ENCODE measurements at regions not wholly inside any gene's neighbourhood (a gene's known extent, or its start where the extent isn't known, plus 50 kb on each side); places are given as distances from the start of the nearest gene placed in this dataset.

DNA sequence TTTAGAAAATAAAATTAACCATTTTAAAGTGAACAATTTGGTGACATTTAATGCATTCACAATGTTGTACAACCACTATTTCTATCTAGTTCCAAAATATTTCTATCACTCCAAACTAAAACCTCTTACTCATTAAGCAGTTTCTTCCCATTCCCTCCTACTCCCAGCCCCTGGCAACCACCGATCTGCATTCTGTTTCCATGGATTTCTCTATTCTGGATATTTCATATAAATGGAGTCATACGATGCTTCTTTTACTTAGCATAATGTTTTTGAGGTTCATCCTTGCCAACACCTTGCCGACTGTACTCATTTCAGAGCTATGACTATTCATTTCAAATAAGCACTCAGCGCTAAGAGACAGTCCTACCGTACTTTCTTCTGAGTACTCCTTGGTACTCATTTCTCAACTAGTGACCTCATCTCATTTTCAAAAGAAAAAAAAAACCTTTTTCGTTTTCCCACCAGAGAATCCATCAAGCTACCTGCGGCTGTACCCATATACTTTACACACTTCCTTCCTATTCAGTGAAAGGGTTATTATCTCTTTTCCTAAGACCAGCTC, 259.2 kb downstream of the UTRN start:
- no peak for TF ChIP-seq EZH2 (IDR thresholded peaks at IDR 0.05; ENCODE audit: borderline replicate concordance, low read depth, low read length, poor library complexity, severe bottlenecking)
- TF ChIP-seq, protein P1, sequence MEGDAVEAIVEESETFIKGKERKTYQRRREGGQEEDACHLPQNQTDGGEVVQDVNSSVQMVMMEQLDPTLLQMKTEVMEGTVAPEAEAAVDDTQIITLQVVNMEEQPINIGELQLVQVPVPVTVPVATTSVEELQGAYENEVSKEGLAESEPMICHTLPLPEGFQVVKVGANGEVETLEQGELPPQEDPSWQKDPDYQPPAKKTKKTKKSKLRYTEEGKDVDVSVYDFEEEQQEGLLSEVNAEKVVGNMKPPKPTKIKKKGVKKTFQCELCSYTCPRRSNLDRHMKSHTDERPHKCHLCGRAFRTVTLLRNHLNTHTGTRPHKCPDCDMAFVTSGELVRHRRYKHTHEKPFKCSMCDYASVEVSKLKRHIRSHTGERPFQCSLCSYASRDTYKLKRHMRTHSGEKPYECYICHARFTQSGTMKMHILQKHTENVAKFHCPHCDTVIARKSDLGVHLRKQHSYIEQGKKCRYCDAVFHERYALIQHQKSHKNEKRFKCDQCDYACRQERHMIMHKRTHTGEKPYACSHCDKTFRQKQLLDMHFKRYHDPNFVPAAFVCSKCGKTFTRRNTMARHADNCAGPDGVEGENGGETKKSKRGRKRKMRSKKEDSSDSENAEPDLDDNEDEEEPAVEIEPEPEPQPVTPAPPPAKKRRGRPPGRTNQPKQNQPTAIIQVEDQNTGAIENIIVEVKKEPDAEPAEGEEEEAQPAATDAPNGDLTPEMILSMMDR (conservative IDR thresholded peaks at IDR 0.05; ENCODE audit: low read depth, low read length): no peak
- no peaks in the 10 kb centered on the region for H3K27me3 ChIP-seq (replicated peaks; ENCODE audit: insufficient read depth, low read depth, low read length, poor library complexity)
- DNase-seq (ENCODE audit: low spot score): no peak
- no peaks in the 10 kb centered on the region for H3K4me1 ChIP-seq (ENCODE audit: insufficient read depth, low read length, poor library complexity, severe bottlenecking)
- H3K4me3 ChIP-seq (ENCODE audit: low read depth, low read length, poor library complexity, severe bottlenecking): no peak overlapping the region
- ChIA-PET CTCF (no interaction called here), POLR2A (ENCODE audit: low non-redundant PET) (no interaction called here)
- H3K27ac ChIP-seq (ENCODE audit: low read depth, low read length, poor library complexity, severe bottlenecking): no peak overlapping the region
- no peaks in the 10 kb centered on the region for H3K9me3 ChIP-seq (ENCODE audit: low read depth, low read length, poor library complexity, severe bottlenecking)
- BruUV-seq (replicated peaks): no TSS peak
- intact Hi-C loops (cut with micrococcal nuclease; ENCODE audit: unreplicated experiment): no loop called here
- no peaks in the 10 kb centered on the region for H3K36me3 ChIP-seq (ENCODE audit: insufficient read depth, low read length, poor library complexity, severe bottlenecking)

DNA sequence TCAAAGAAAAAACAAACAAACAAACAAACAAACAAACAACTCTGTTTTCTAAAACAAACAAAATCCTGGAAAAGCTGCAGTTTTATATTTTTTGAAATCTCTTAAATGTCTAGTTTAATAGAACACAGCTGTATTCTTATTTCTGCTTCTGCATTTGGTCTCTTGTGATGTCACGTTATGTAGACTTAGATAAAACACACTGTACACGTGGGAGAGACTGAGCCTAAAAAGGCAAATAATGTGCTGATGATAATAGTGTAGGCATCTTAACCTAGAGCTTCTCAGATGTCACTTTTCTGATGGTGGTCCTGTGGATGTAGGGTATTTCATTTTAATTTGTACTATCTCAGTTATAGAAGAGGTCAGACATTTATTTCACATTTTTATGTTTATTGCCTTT, 261.7 kb downstream of the UTRN start:
- no peaks in the 10 kb centered on the region for H3K9me3 ChIP-seq (ENCODE audit: low read depth, low read length, poor library complexity, severe bottlenecking)
- H3K27ac ChIP-seq (ENCODE audit: low read depth, low read length, poor library complexity, severe bottlenecking): no peak overlapping the region
- no peak overlapping the region for H3K4me3 ChIP-seq (ENCODE audit: low read depth, low read length, poor library complexity, severe bottlenecking)
- TF ChIP-seq EZH2 (IDR thresholded peaks at IDR 0.05; ENCODE audit: borderline replicate concordance, low read depth, low read length, poor library complexity, severe bottlenecking): no peak
- TF ChIP-seq, protein P1 (conservative IDR thresholded peaks at IDR 0.05; ENCODE audit: low read depth, low read length): no peak
- no peak for DNase-seq (ENCODE audit: low spot score)
- no peaks in the 10 kb centered on the region for H3K4me1 ChIP-seq (ENCODE audit: insufficient read depth, low read length, poor library complexity, severe bottlenecking)
- ChIA-PET CTCF (no interaction called here), POLR2A (ENCODE audit: low non-redundant PET) (no interaction called here)
- intact Hi-C loops (cut with micrococcal nuclease; ENCODE audit: unreplicated experiment): no loop called here
- peaks cover 4% of the 10 kb centered on the region for H3K36me3 ChIP-seq (ENCODE audit: insufficient read depth, low read length, poor library complexity, severe bottlenecking)
- no TSS peak for BruUV-seq (replicated peaks)
- no peaks in the 10 kb centered on the region for H3K27me3 ChIP-seq (replicated peaks; ENCODE audit: insufficient read depth, low read depth, low read length, poor library complexity)

DNA sequence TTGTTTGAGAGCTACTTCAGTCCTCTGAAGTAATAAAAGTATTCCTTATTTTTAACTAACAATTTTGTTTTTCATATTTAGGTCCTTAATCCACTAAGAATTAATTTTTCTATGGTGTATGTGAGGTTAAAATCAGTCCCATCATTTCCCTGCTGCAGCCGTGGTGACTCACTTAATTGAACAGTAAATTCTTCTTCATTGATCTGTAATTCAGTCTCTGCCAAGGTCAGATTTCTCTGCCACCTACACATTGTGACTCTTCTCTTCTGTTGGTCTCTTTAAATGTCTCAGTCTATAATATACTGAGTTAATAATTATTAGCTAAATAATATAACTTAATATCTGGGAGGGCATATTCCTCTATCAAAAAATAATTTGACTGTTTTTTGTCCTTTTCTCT, 262.3 kb downstream of the UTRN start:
- peaks cover 4% of the 10 kb centered on the region for H3K36me3 ChIP-seq (ENCODE audit: insufficient read depth, low read length, poor library complexity, severe bottlenecking)
- H3K27me3 ChIP-seq (replicated peaks; ENCODE audit: insufficient read depth, low read depth, low read length, poor library complexity): no peaks in the 10 kb centered on the region
- H3K4me1 ChIP-seq (ENCODE audit: insufficient read depth, low read length, poor library complexity, severe bottlenecking): no peaks in the 10 kb centered on the region
- TF ChIP-seq, protein P1 (conservative IDR thresholded peaks at IDR 0.05; ENCODE audit: low read depth, low read length): no peak
- no peak for TF ChIP-seq EZH2 (IDR thresholded peaks at IDR 0.05; ENCODE audit: borderline replicate concordance, low read depth, low read length, poor library complexity, severe bottlenecking)
- no TSS peak for BruUV-seq (replicated peaks)
- intact Hi-C loops (cut with micrococcal nuclease; ENCODE audit: unreplicated experiment): no loop called here
- no peak overlapping the region for H3K27ac ChIP-seq (ENCODE audit: low read depth, low read length, poor library complexity, severe bottlenecking)
- no peaks in the 10 kb centered on the region for H3K9me3 ChIP-seq (ENCODE audit: low read depth, low read length, poor library complexity, severe bottlenecking)
- POLR2A ChIA-PET (ENCODE audit: low non-redundant PET): no interaction called here
- no peak for DNase-seq (ENCODE audit: low spot score)
- H3K4me3 ChIP-seq (ENCODE audit: low read depth, low read length, poor library complexity, severe bottlenecking): no peak overlapping the region
- CTCF ChIA-PET: interaction anchor here (0.6 kb wide), 1 partner anchor 681 kb away, joined by 4 read pairs; no protein-coding TSS in a partner anchor
